Mammary epithelial cell (primary cell): ENCODE measurements at regions not wholly inside any gene's neighbourhood (a gene's known extent, or its start where the extent isn't known, plus 50 kb on each side); places are given as distances from the start of the nearest gene placed in this dataset.

ENCODE experiments used
- CTCF ChIP-seq, 2 donors: IDR thresholded peaks in 1 of 2; conservative IDR thresholded peaks in 1 of 2; 2 replicates each; pipeline ENCODE4 v1.5.1; 2011 to 2012; ENCODE audit warnings: inconsistent platforms in 2 of 2, low read length in 2 of 2, mild to moderate bottlenecking in 2 of 2, control low read depth in 1 of 2, low read depth in 1 of 2; ENCODE audit not compliant: insufficient read depth in 1 of 2; ENCODE audit errors: extremely low read depth in 1 of 2
- EZH2 ChIP-seq: IDR thresholded peaks from 2 replicates; pipeline ENCODE4 v1.6.1; 2012; ENCODE audit warnings: low read length, inconsistent platforms, borderline replicate concordance

- TF ChIP-seq CTCF (conservative IDR thresholded peaks at IDR 0.05 in 1 of 2, IDR thresholded peaks at IDR 0.05 in 1 of 2; ENCODE audit: extremely low read depth in 1 of 2, insufficient read depth in 1 of 2, low read depth in 1 of 2, low read length in 2 of 2) (no peak), EZH2 (no peak)
Measured at GRCh38 chr11:29244355-29244754, 772.5 kb downstream of the KCNA4 start.
